AG10803 (cell line): ENCODE measurements at regions not wholly inside any gene's neighbourhood (a gene's known extent, or its start where the extent isn't known, plus 50 kb on each side); places are given as distances from the start of the nearest gene placed in this dataset.

Source experiments
- DNase-seq: peaks from one replicate; pipeline ENCODE4 v3.0.0; 2010; ENCODE audit warnings: low read depth
- H3K4me3 ChIP-seq: 2 replicates; pipeline ENCODE4 v1.5.1; 2011; ENCODE audit warnings: mild to moderate bottlenecking, low read length, control low read depth
- CTCF ChIP-seq: conservative IDR thresholded peaks from 2 replicates; pipeline ENCODE4 v1.5.1; 2011; ENCODE audit warnings: mild to moderate bottlenecking, low read length, control low read depth, inconsistent platforms

- no peak for TF ChIP-seq CTCF
- no peak for DNase-seq
- no peak overlapping the region for H3K4me3 ChIP-seq
These were observed 113.4 kb upstream of the GLI2 start for GRCh38 chr2:120622159-120622869.

GRCh38 chr2:120622886-120623753 is 112.5 kb upstream of the GLI2 start:
- DNase-seq: no peak
- H3K4me3 ChIP-seq: no peak overlapping the region
- no peak for TF ChIP-seq CTCF

GRCh38 chr2:120624061-120624737 is 111.5 kb upstream of the GLI2 start:
- no peak overlapping the region for H3K4me3 ChIP-seq
- no peak for DNase-seq
- no peak for TF ChIP-seq CTCF

GRCh38 chr2:120624738-120625446 is 110.8 kb upstream of the GLI2 start:
- no peak overlapping the region for H3K4me3 ChIP-seq
- no peak for DNase-seq
- no peak for TF ChIP-seq CTCF

- no peak for DNase-seq
- H3K4me3 ChIP-seq: no peak overlapping the region
- TF ChIP-seq CTCF: no peak
These were observed 109.7 kb upstream of the GLI2 start for GRCh38 chr2:120625865-120626560.

- DNase-seq: no peak
- H3K4me3 ChIP-seq: no peak overlapping the region
- no peak for TF ChIP-seq CTCF
These were observed 109.1 kb upstream of the GLI2 start for GRCh38 chr2:120626566-120626965.
